HepG2 (cell line): ENCODE measurements at regions not wholly inside any gene's neighbourhood (a gene's known extent, or its start where the extent isn't known, plus 50 kb on each side); places are given as distances from the start of the nearest gene placed in this dataset.

ENCODE experiments used
- ATAC-seq: fragments of 200-7000 bp; cut with Tn5 transposase; 3 replicates; pipeline ENCODE4 v1.9.1; 2020; ENCODE audit warnings: mild to moderate bottlenecking, moderate library complexity
- BruUV-seq: library from RNA; stranded (reverse); fragments of 400-500 nt; replicated peaks from 2 replicates; lab custom pipeline; 2021; lab: Mats Ljungman, UMichigan
- CTCF ChIA-PET: fragments of 300-600 bp; formaldehyde crosslinking; extraction: SDS; loops from one replicate; lab custom pipeline; 2021; ENCODE audit warnings: low total read pairs, inconsistent platforms, low intra/inter-chr PET ratio; lab: Yijun Ruan, JAX
- POLR2A ChIA-PET: fragments of 350-600 bp; sonication (Branson Sonifier 250); formaldehyde crosslinking; loops from one replicate; lab custom pipeline; 2020; ENCODE audit warnings: antibody characterized with exemption, inconsistent platforms; lab: Yijun Ruan, JAX
- DNase-seq: peaks from one replicate; pipeline ENCODE4 v3.0.0-alpha.2; 2015; ENCODE audit warnings: low spot score
- FAIRE-seq: peaks from 3 replicates; lab custom pipeline; 2011; peaks lifted over from hg19 to GRCh38; lab: Jason Lieb, UNC
- H2AFZ ChIP-seq: one replicate; pipeline ENCODE4 v1.6.1; 2011; ENCODE audit warnings: low read length, inconsistent platforms
- H3K27ac ChIP-seq: fragments of 300-600 bp; 3 replicates; pipeline ENCODE4 v1.8.0; 2011; ENCODE audit warnings: mixed run types, mild to moderate bottlenecking, mixed read lengths, low read length, inconsistent platforms; ENCODE audit not compliant: insufficient read depth; ENCODE audit errors: extremely low read length
- H3K27me3 ChIP-seq, 2 experiments: fragments of 200-600 bp in 1 of 2; 2 replicates in 1 of 2; 3 replicates in 1 of 2; pipeline versions ENCODE4 v1.6.0 to v1.8.0; 2011; ENCODE audit warnings: low read length in 2 of 2, mild to moderate bottlenecking in 2 of 2, moderate library complexity in 2 of 2, inconsistent platforms in 1 of 2; ENCODE audit not compliant: insufficient read depth in 2 of 2, control insufficient read depth in 1 of 2
- H3K36me3 ChIP-seq, 2 experiments: fragments of 200-600 bp in 1 of 2; replicated peaks in 1 of 2; 2 replicates in 1 of 2; 3 replicates in 1 of 2; pipeline versions ENCODE4 v1.5.1 to v1.8.0; 2011; ENCODE audit warnings: low read length in 2 of 2, inconsistent platforms in 1 of 2; ENCODE audit not compliant: insufficient read depth in 2 of 2, control insufficient read depth in 1 of 2
- H3K4me1 ChIP-seq: 2 replicates; pipeline ENCODE4 v1.5.1; 2012; ENCODE audit warnings: low read length, inconsistent platforms; ENCODE audit not compliant: insufficient read depth
- H3K4me2 ChIP-seq: 2 replicates; pipeline ENCODE4 v1.6.0; 2011; ENCODE audit warnings: low read depth, low read length, inconsistent platforms
- H3K4me3 ChIP-seq, 3 experiments: fragments of 200-600 bp in 1 of 3; sonication (generic), shearing (Covaris generic) in 1 of 3; replicated peaks in 1 of 3; 2 replicates each; pipeline ENCODE4 v1.5.1; 2011 to 2016; ENCODE audit warnings: low read length in 3 of 3, inconsistent platforms in 2 of 3, low read depth in 2 of 3, mild to moderate bottlenecking in 2 of 3, control low read depth in 1 of 3, mixed read lengths in 1 of 3; ENCODE audit not compliant: insufficient read depth in 1 of 3
- H3K79me2 ChIP-seq: one replicate; pipeline ENCODE4 v1.6.1; 2011; ENCODE audit warnings: low read length, inconsistent platforms; ENCODE audit not compliant: insufficient read depth
- H3K9ac ChIP-seq: 2 replicates; pipeline ENCODE4 v1.6.0; 2011; ENCODE audit warnings: mild to moderate bottlenecking, low read depth, low read length, inconsistent platforms; ENCODE audit not compliant: insufficient read depth
- H3K9me3 ChIP-seq: 2 replicates; pipeline ENCODE4 v1.5.1; 2012; ENCODE audit warnings: mild to moderate bottlenecking, low read length
- H4K20me1 ChIP-seq: 2 replicates; pipeline ENCODE4 v1.6.0; 2011; ENCODE audit warnings: inconsistent platforms, mild to moderate bottlenecking, low read length, moderate library complexity; ENCODE audit not compliant: insufficient read depth
- CCAR2 ChIP-seq: fragments of 200-400 bp; formaldehyde crosslinking; optimal IDR thresholded peaks from 2 replicates; pipeline ENCODE3; 2018; ENCODE audit warnings: low read depth, mild to moderate bottlenecking, low read length, moderate library complexity
- CHD4 ChIP-seq: fragments of 200-600 bp; sonication (generic); IDR thresholded peaks from 2 replicates; pipeline ENCODE4 v1.7.0; 2017; ENCODE audit warnings: mild to moderate bottlenecking, low read length, borderline replicate concordance
- DMAP1 ChIP-seq: IDR thresholded peaks from 2 replicates; pipeline ENCODE4 v1.6.1; 2016
- MAZ ChIP-seq, 2 experiments: sonication (generic) in 1 of 2; formaldehyde crosslinking in 1 of 2; IDR thresholded peaks; 2 replicates each; pipeline versions ENCODE4 v1.5.0 to v1.6.1; 2012 to 2020; ENCODE audit warnings: low read depth in 2 of 2, mild to moderate bottlenecking in 2 of 2, borderline replicate concordance in 1 of 2, improper control_type of control experiment in 1 of 2, low read length in 1 of 2, missing genetic modification reagents in 1 of 2, moderate library complexity in 1 of 2
- MEIS2 ChIP-seq: sonication (generic); formaldehyde crosslinking; IDR thresholded peaks from 2 replicates; pipeline ENCODE4 v1.9.0; 2021; ENCODE audit warnings: mild to moderate bottlenecking, missing genetic modification reagents
- NCOA5 ChIP-seq: sonication (generic); formaldehyde crosslinking; IDR thresholded peaks from 2 replicates; pipeline ENCODE4 v1.4.0; 2020; ENCODE audit warnings: missing genetic modification reagents
- NR2F1 ChIP-seq, 2 experiments: fragments of 450-650 bp in 1 of 2; formaldehyde crosslinking in 1 of 2; IDR thresholded peaks; 2 replicates each; pipeline versions ENCODE4 v1.5.0 to v1.6.1; 2016 to 2020; ENCODE audit warnings: mild to moderate bottlenecking in 1 of 2, missing compliant biosample characterization in 1 of 2, missing genetic modification reagents in 1 of 2, moderate library complexity in 1 of 2
- ONECUT2 ChIP-seq: sonication (generic); formaldehyde crosslinking; IDR thresholded peaks from 2 replicates; pipeline ENCODE4 v1.4.0; 2020; ENCODE audit warnings: missing genetic modification reagents
- RFX3 ChIP-seq: IDR thresholded peaks from 2 replicates; pipeline ENCODE4 v1.6.1; 2016; ENCODE audit warnings: missing biosample characterization, missing genetic modification reagents
- ZBTB7B ChIP-seq: sonication (generic); formaldehyde crosslinking; IDR thresholded peaks from 2 replicates; pipeline ENCODE4 v1.4.0; 2020; ENCODE audit warnings: missing genetic modification reagents
- ZNF441 ChIP-seq: sonication (generic); formaldehyde crosslinking; IDR thresholded peaks from 2 replicates; pipeline ENCODE4 v1.7.0; 2021; ENCODE audit warnings: missing genetic modification reagents, borderline replicate concordance
- ZNF550 ChIP-seq: sonication (generic); formaldehyde crosslinking; IDR thresholded peaks from 2 replicates; pipeline ENCODE4 v1.4.0; 2020; ENCODE audit warnings: mild to moderate bottlenecking, missing genetic modification reagents, borderline replicate concordance
- ZSCAN25 ChIP-seq: sonication (generic); formaldehyde crosslinking; IDR thresholded peaks from 2 replicates; pipeline ENCODE4 v1.8.0; 2022; ENCODE audit warnings: mild to moderate bottlenecking, missing genetic modification reagents
- ZSCAN9 ChIP-seq: IDR thresholded peaks from 2 replicates; pipeline ENCODE4 v1.6.1; 2016; ENCODE audit warnings: borderline replicate concordance
- WGBS: methylation state at CpG from one replicate; pipeline ENCODE4 v1.1.6; 2017; ENCODE audit warnings: low lambda C conversion rate; 5-methylcytosine and 5-hydroxymethylcytosine counted together
- in situ Hi-C: cut with HindIII; loops from 2 replicates; pipeline ENCODE4 v1.10.0; 2017; ENCODE audit warnings: low pct_unique_long_range_greater_than_20kb; ENCODE audit not compliant: extremely low pct_ligation_motif_present
- intact Hi-C: fragments of 100-400 bp; cut with micrococcal nuclease; formaldehyde crosslinking; loops from one replicate; pipeline ENCODE4 v1.10.0; 2022; ENCODE audit not compliant: unreplicated experiment
- TF ChIP-seq, protein P1 (sequence below): IDR thresholded peaks from 2 replicates; pipeline ENCODE4 v1.6.1; 2018; ENCODE audit warnings: missing genetic modification reagents
- TF ChIP-seq, protein P2 (sequence below): sonication (generic); formaldehyde crosslinking; IDR thresholded peaks from 2 replicates; pipeline ENCODE4 v1.5.0; 2020; ENCODE audit warnings: mild to moderate bottlenecking, missing genetic modification reagents, borderline replicate concordance

DNA sequence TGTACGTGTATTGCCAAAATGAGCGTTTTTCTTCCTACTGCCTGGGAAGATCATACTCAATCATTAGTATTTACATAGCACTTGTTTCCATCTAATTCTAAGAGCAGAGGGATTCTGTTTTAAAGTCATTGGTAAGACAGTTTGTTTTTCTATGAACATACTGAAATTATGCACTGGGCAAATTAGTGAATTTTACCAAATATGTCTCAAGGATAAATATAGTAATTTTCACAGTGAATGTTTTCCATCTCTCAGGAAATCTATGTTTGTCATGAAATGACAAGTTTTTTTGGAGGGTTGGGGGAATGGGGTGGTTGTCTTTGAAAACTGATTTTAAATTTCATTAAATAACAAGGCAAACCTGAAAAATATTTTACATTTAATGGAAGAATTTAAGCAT is 441.3 kb upstream of the ARRDC3 start:
- ChIA-PET POLR2A (no interaction called here), CTCF (no interaction called here)
- Histone ChIP-seq H3K79me2 (no peaks in the 10 kb centered on the region), H3K4me2 (no peak overlapping the region), H3K9me3 (no peaks in the 10 kb centered on the region), H4K20me1 (no peaks in the 10 kb centered on the region), H3K4me1 (no peaks in the 10 kb centered on the region), H3K27me3 (no peaks in the 10 kb centered on the region), H3K27ac (no peak overlapping the region), H3K36me3 (no peaks in the 10 kb centered on the region), H3K4me3 (no peak overlapping the region), H3K9ac (no peak overlapping the region), H2AFZ (no peak overlapping the region)
- no TSS peak for BruUV-seq
- DNase-seq (no peak), FAIRE-seq (no peak), ATAC-seq (no peak)
- WGBS: 9% methylated on average over 2 of the region's 2 CpGs
- in situ Hi-C loops (no loop called here), intact Hi-C loops (no loop called here)
- TF ChIP-seq ZSCAN9 (CRISPR knock-in tag) (no peak), ZBTB7B (CRISPR knock-in tag) (no peak), ZNF441 (CRISPR knock-in tag) (no peak), RFX3 (no peak), ZNF550 (CRISPR knock-in tag) (no peak), NCOA5 (no peak), CCAR2 (no peak), NR2F1 (CRISPR knock-in tag; IDR thresholded peaks at IDR 0.05) (no peak), MAZ (IDR thresholded peaks at IDR 0.05; ENCODE audit: borderline replicate concordance, low read depth, low read length) (no peak), MAZ (CRISPR knock-in tag; IDR thresholded peaks at IDR 0.05; ENCODE audit: low read depth) (no peak), ONECUT2 (CRISPR knock-in tag) (no peak), MEIS2 (no peak), ZSCAN25 (CRISPR knock-in tag) (no peak), CHD4 (no peak), DMAP1 (CRISPR knock-in tag) (no peak)
- TF ChIP-seq, protein P1, sequence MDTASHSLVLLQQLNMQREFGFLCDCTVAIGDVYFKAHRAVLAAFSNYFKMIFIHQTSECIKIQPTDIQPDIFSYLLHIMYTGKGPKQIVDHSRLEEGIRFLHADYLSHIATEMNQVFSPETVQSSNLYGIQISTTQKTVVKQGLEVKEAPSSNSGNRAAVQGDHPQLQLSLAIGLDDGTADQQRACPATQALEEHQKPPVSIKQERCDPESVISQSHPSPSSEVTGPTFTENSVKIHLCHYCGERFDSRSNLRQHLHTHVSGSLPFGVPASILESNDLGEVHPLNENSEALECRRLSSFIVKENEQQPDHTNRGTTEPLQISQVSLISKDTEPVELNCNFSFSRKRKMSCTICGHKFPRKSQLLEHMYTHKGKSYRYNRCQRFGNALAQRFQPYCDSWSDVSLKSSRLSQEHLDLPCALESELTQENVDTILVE (CRISPR knock-in tag): no peak
- TF ChIP-seq, protein P2, sequence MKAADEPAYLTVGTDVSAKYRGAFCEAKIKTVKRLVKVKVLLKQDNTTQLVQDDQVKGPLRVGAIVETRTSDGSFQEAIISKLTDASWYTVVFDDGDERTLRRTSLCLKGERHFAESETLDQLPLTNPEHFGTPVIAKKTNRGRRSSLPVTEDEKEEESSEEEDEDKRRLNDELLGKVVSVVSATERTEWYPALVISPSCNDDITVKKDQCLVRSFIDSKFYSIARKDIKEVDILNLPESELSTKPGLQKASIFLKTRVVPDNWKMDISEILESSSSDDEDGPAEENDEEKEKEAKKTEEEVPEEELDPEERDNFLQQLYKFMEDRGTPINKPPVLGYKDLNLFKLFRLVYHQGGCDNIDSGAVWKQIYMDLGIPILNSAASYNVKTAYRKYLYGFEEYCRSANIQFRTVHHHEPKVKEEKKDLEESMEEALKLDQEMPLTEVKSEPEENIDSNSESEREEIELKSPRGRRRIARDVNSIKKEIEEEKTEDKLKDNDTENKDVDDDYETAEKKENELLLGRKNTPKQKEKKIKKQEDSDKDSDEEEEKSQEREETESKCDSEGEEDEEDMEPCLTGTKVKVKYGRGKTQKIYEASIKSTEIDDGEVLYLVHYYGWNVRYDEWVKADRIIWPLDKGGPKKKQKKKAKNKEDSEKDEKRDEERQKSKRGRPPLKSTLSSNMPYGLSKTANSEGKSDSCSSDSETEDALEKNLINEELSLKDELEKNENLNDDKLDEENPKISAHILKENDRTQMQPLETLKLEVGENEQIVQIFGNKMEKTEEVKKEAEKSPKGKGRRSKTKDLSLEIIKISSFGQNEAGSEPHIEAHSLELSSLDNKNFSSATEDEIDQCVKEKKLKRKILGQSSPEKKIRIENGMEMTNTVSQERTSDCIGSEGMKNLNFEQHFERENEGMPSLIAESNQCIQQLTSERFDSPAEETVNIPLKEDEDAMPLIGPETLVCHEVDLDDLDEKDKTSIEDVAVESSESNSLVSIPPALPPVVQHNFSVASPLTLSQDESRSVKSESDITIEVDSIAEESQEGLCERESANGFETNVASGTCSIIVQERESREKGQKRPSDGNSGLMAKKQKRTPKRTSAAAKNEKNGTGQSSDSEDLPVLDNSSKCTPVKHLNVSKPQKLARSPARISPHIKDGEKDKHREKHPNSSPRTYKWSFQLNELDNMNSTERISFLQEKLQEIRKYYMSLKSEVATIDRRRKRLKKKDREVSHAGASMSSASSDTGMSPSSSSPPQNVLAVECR (CRISPR knock-in tag): no peak
